Right renal cortex interstitium (tissue), 3 donors: ENCODE measurements at regions not wholly inside any gene's neighbourhood (a gene's known extent, or its start where the extent isn't known, plus 50 kb on each side); places are given as distances from the start of the nearest gene placed in this dataset.

Source experiments
- DNase-seq, 3 donors: peaks; one replicate each; pipeline ENCODE4 v3.0.0-alpha.2; 2013; ENCODE audit warnings: low read depth in 3 of 3, low spot score in 2 of 3

- DNase-seq, result no peak
Measured at GRCh38 chr5:3811116-3811515, 215.5 kb downstream of the IRX1 start.

GRCh38 chr5:3818624-3819023 is 223.0 kb downstream of the IRX1 start:
- DNase-seq, result no peak

GRCh38 chr5:3825531-3826451 is 230.2 kb downstream of the IRX1 start:
- DNase-seq, result no peak

- DNase-seq, result no peak
Measured at GRCh38 chr5:3827624-3828023, 232.0 kb downstream of the IRX1 start.

GRCh38 chr5:3828761-3829160 is 233.1 kb downstream of the IRX1 start:
- no peak for DNase-seq

- DNase-seq, result no peak
Measured at GRCh38 chr5:3833566-3833965, 237.9 kb downstream of the IRX1 start.

- DNase-seq, result no peak
Measured at GRCh38 chr5:3835811-3836210, 240.2 kb downstream of the IRX1 start.

- DNase-seq, result no peak
Measured at GRCh38 chr5:3836528-3836927, 240.9 kb downstream of the IRX1 start.

- DNase-seq, result no peak
Measured at GRCh38 chr5:3837506-3837905, 241.9 kb downstream of the IRX1 start.

- no peak for DNase-seq
Measured at GRCh38 chr5:3839151-3839550, 243.5 kb downstream of the IRX1 start.

- no peak for DNase-seq
Measured at GRCh38 chr5:3842591-3842990, 247.0 kb downstream of the IRX1 start.

GRCh38 chr5:3843706-3844105 is 248.1 kb downstream of the IRX1 start:
- no peak for DNase-seq

GRCh38 chr5:3844266-3844665 is 248.6 kb downstream of the IRX1 start:
- DNase-seq, result no peak

GRCh38 chr5:3845230-3845629 is 249.6 kb downstream of the IRX1 start:
- DNase-seq, result no peak

- DNase-seq, result no peak
Measured at GRCh38 chr5:3852161-3852916, 256.7 kb downstream of the IRX1 start.

- DNase-seq, result no peak
Measured at GRCh38 chr5:3853362-3853761, 257.7 kb downstream of the IRX1 start.

GRCh38 chr5:3854188-3854821 is 258.7 kb downstream of the IRX1 start:
- no peak for DNase-seq

- DNase-seq, result no peak
Measured at GRCh38 chr5:3856036-3856435, 260.4 kb downstream of the IRX1 start.

- no peak for DNase-seq
Measured at GRCh38 chr5:3858524-3858923, 262.9 kb downstream of the IRX1 start.

- DNase-seq, result no peak
Measured at GRCh38 chr5:3862906-3863305, 267.3 kb downstream of the IRX1 start.

- no peak for DNase-seq
Measured at GRCh38 chr5:3875144-3875543, 279.5 kb downstream of the IRX1 start.
